H1 (cell line): ENCODE measurements at regions not wholly inside any gene's neighbourhood (a gene's known extent, or its start where the extent isn't known, plus 50 kb on each side); places are given as distances from the start of the nearest gene placed in this dataset.

ENCODE experiments used
- MAFK ChIP-seq: IDR thresholded peaks from 2 replicates; pipeline ENCODE4 v1.6.1; 2012; ENCODE audit warnings: low read depth, mild to moderate bottlenecking, improper control_type of control experiment, low read length
- MAX ChIP-seq: IDR thresholded peaks from 2 replicates; pipeline ENCODE4 v1.6.1; 2012; ENCODE audit warnings: inconsistent platforms
- POU5F1 ChIP-seq: IDR thresholded peaks from 2 replicates; pipeline ENCODE4 v1.6.1; 2011; ENCODE audit warnings: low read depth, mild to moderate bottlenecking, low read length, moderate library complexity
- RAD21 ChIP-seq, 2 experiments: IDR thresholded peaks in 1 of 2; conservative IDR thresholded peaks in 1 of 2; 2 replicates each; pipeline ENCODE4 v1.6.1; 2011; ENCODE audit warnings: low read depth in 2 of 2, low read length in 2 of 2, improper control_type of control experiment in 1 of 2, inconsistent platforms in 1 of 2, mild to moderate bottlenecking in 1 of 2, moderate library complexity in 1 of 2
- RFX5 ChIP-seq: IDR thresholded peaks from 2 replicates; pipeline ENCODE4 v1.6.1; 2011; ENCODE audit warnings: low read depth, low read length, improper control_type of control experiment, borderline replicate concordance
- TAF7 ChIP-seq: optimal IDR thresholded peaks from 2 replicates; pipeline ENCODE3; 2011; ENCODE audit warnings: low read depth, mild to moderate bottlenecking, inconsistent platforms, low read length, moderate library complexity, borderline replicate concordance

DNA sequence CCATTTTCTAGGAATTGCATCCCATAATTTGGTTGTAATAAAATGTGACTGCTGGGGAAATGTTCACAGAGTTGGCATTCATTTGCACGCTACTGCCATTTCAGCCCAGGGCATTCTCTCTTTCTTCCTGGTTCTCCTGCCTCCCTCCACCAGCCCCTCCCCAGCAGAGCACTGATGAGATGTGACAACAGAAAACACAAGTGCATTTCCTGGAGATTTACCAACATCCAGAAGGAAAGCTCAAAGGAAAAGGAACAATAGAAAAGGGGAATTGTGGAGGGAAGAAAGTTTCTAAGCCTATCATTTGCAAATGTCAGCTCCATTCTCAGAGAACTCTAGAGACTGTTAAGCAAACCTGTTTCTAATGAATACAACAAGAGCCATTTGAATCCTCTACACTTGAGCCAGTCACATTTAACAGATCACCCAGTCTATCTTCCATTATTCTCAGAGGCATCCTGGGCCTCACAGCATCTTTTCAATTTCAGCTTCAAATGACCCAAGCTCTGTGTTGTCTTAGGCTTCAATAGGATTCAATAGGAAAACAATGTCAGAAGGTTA, 395.6 kb upstream of the PBX1 start (continued):
- no peak for TF ChIP-seq MAX
- TF ChIP-seq TAF7, result no peak
- no peak for TF ChIP-seq MAFK
- no peak for TF ChIP-seq POU5F1
- TF ChIP-seq RAD21 (IDR thresholded peaks at IDR 0.05 in 1 of 2, conservative IDR thresholded peaks at IDR 0.05 in 1 of 2; ENCODE audit: low read depth in 2 of 2, low read length in 2 of 2), result no peak
- TF ChIP-seq RFX5, result no peak
